GM12864 (cell line): ENCODE measurements at regions not wholly inside any gene's neighbourhood (a gene's known extent, or its start where the extent isn't known, plus 50 kb on each side); places are given as distances from the start of the nearest gene placed in this dataset.

ENCODE experiments used
- DNase-seq: peaks from one replicate; pipeline ENCODE4 v3.0.0-alpha.2; 2011; ENCODE audit warnings: low read depth
- H3K4me3 ChIP-seq: 2 replicates; pipeline ENCODE4 v1.5.1; 2011; ENCODE audit warnings: mild to moderate bottlenecking, low read depth, low read length, control low read depth
- TF ChIP-seq, protein P1 (sequence below): IDR thresholded peaks from 2 replicates; pipeline ENCODE4 v1.5.1; 2011; ENCODE audit warnings: low read depth, mild to moderate bottlenecking, moderate library complexity, low read length, control low read depth, inconsistent platforms; ENCODE audit errors: missing control alignments

DNA sequence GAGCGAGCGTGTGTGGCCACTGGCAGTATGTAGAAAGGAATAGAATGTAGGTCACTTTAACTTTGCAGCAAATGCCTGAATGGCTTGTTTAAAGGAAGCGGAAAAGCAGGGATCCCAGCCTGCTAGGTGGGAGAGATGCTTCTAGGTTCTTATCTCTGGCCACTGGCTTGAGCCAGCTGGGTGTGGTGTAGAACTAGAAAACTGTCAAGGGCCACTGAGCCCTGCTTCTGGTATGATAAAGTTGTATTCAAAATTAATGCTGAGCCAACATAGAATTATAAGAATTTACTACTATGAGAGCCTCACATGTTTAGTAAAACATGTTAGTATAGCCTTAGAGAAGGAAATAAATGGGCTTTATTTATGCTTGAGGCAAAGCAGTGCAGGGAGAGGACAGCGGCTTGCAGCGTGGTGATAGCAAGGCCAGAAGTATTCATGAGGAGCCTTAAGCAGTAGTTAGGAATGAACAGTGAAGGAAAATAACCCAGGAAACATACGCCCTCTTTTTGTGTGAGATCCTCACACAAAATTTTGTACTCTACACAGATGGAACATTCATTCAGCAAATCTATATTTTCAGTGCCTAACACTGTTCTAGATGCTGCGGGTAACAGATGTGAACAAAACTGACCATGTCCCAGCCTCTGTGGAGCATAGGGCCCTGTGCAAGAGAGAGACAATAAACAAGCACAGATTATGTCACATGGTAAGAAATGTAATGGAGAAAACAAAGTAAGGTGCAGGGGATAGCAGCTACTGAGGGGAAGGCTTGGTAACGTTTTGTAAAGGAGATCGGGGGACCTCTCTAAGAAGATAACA, 863.2 kb downstream of the DIAPH3 start:
- TF ChIP-seq, protein P1, sequence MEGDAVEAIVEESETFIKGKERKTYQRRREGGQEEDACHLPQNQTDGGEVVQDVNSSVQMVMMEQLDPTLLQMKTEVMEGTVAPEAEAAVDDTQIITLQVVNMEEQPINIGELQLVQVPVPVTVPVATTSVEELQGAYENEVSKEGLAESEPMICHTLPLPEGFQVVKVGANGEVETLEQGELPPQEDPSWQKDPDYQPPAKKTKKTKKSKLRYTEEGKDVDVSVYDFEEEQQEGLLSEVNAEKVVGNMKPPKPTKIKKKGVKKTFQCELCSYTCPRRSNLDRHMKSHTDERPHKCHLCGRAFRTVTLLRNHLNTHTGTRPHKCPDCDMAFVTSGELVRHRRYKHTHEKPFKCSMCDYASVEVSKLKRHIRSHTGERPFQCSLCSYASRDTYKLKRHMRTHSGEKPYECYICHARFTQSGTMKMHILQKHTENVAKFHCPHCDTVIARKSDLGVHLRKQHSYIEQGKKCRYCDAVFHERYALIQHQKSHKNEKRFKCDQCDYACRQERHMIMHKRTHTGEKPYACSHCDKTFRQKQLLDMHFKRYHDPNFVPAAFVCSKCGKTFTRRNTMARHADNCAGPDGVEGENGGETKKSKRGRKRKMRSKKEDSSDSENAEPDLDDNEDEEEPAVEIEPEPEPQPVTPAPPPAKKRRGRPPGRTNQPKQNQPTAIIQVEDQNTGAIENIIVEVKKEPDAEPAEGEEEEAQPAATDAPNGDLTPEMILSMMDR = no peak
- no peak for DNase-seq
- H3K4me3 ChIP-seq = no peak overlapping the region

DNA sequence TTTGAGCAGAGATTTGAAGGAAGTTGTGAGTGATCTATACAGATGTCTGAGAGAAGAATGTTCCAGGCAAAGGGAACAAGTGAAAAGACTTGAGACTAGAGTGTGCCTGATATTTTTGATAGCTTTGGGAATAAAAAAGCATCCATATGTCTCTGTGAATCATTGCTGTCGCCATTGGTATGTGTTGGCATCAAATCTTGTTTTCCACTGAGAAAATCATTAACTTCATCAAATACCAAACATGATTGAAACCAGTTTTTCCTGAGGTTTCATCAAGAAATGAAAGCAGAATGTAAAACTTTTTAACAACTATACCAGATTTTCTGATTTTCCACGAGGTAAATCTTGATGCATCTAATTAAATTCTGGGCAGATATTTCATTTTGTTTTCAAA, 862.6 kb downstream of the DIAPH3 start:
- H3K4me3 ChIP-seq = no peak overlapping the region
- no peak for DNase-seq
- TF ChIP-seq, protein P1 = no peak

DNA sequence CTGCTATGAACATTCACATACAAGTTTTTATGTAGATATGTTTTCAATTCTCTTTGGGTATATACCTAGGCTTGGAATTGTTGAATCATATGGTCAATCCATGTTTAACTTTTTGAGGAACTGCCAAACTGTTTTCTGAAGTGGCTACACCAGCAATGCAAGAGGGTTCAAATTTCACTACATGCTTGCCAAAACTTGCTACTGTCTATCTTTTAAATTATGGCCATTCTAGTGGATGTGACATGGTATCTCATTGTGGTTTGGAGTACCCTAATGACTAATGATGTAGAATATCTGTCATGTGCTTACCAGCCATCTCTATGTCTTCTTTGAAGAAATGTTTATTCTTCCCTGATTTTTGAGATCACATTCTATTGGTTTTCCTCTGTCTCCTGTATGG, 860.3 kb downstream of the DIAPH3 start:
- TF ChIP-seq, protein P1 = no peak
- H3K4me3 ChIP-seq = no peak overlapping the region
- no peak for DNase-seq

DNA sequence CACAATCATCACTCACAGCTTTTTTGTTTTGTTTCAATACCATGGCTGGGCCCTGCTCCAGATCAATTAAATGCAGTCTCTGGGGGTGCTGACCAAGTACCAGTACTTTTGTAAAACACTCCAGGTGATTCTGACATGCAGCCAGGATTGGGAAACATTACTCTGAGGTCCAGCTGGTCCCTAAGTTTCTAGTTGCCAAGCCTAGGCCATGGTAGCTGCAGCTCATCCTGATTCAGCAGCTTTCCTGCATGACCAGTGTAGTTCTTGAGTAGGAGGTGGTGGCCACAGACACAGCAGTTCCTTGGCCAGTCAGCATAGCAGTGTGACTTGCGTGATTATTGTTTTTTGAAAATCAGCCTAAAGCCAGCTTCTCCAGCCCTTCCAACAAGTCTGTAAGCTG, 859.1 kb downstream of the DIAPH3 start:
- DNase-seq = no peak
- no peak overlapping the region for H3K4me3 ChIP-seq
- TF ChIP-seq, protein P1 = no peak

DNA sequence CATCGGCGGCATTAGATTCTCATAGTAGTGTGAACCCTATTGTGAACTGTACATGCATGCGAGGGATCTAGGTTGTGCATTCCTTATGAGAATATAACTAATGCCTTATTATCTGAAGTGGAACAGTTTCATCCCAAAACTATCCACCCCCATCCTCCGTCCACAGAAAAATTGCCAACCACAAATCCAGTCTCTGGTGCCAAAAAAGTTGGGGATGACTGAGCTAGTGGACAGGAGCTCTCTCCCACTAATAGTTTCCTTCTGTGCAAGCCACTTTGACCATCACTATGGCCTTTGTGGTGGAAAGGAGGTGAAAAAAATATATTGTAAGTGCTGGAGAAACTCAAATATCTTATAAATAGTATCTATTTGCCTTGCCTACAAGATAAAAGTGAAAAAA, 857.8 kb downstream of the DIAPH3 start:
- TF ChIP-seq, protein P1 = no peak
- DNase-seq = no peak

DNA sequence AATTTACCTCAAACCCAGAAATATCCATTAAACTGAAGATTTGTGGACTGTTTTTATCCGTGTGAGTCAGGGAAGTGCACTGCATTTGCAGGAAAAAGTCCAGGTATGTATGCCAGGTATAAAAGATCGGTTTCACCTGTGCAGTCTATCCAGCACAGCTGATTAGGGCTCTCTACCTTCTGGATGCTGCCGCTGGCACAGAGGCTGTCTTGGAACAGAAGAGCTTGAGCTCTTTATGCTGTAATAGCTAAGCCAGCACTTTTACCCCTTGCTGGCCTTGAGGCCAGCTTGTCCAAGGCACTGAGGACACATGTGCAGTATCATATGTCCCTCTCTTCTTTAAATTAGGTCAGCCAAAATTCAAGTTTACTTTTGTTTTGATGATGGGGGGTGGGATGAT, 851.0 kb downstream of the DIAPH3 start:
- TF ChIP-seq, protein P1 = no peak
- no peak overlapping the region for H3K4me3 ChIP-seq

More for the DNA sequence above, 857.8 kb downstream of the DIAPH3 start:
- H3K4me3 ChIP-seq = no peak overlapping the region

More for the DNA sequence above, 851.0 kb downstream of the DIAPH3 start:
- no peak for DNase-seq
